Tibial artery (tissue), 4 donors: ENCODE measurements at regions not wholly inside any gene's neighbourhood (a gene's known extent, or its start where the extent isn't known, plus 50 kb on each side); places are given as distances from the start of the nearest gene placed in this dataset.
"Not testable (repeated sequence)": the region's sequence is repeated elsewhere in the genome, so short reads cannot be mapped to it uniquely, and the experiment has no call there.

Experiments
- DNase-seq, 2 donors: peaks; one replicate each; pipeline ENCODE4 v3.0.0-alpha.2; 2019
- H3K27ac ChIP-seq, 2 donors: fragments of 200-600 bp; sonication (generic) in 1 of 2; 1 replicate in 1 of 2; 2 replicates in 1 of 2; pipeline ENCODE4 v1.5.1; 2018 to 2019; ENCODE audit warnings: mild to moderate bottlenecking in 1 of 2
- H3K27me3 ChIP-seq, 2 donors: fragments of 200-600 bp; sonication (generic) in 1 of 2; one replicate each; pipeline versions ENCODE4 v1.5.1 to v1.6.0; 2016 to 2019
- H3K36me3 ChIP-seq, 3 donors: fragments of 200-600 bp; sonication (generic) in 2 of 3; one replicate each; pipeline ENCODE4 v1.5.1; 2016 to 2019; ENCODE audit warnings: mild to moderate bottlenecking in 2 of 3
- H3K4me1 ChIP-seq, 4 donors: fragments of 200-600 bp; sonication (generic) in 2 of 4; 1 replicate in 3 of 4; 2 replicates in 1 of 4; pipeline ENCODE4 v1.5.1; 2016 to 2019
- H3K4me3 ChIP-seq, 2 donors: fragments of 200-600 bp; sonication (generic) in 1 of 2; 1 replicate in 1 of 2; 2 replicates in 1 of 2; pipeline ENCODE4 v1.5.1; 2018 to 2019; ENCODE audit warnings: mild to moderate bottlenecking in 2 of 2
- H3K9me3 ChIP-seq, 3 donors: fragments of 200-600 bp; sonication (generic) in 1 of 3; one replicate each; pipeline ENCODE4 v1.5.1; 2016 to 2019
- intact Hi-C: fragments of 100-400 bp; cut with DNase I; formaldehyde crosslinking; loops from one replicate; pipeline ENCODE4 v1.15.0; 2023; ENCODE audit warnings: low total_unique reads
- TF ChIP-seq, protein P1 (sequence below), 2 experiments: fragments of 200-600 bp in 1 of 2; fragments of 450-650 bp in 1 of 2; IDR thresholded peaks; one replicate each; pipeline ENCODE4 v1.5.1; 2017 to 2019; ENCODE audit warnings: antibody characterized with exemption in 2 of 2, mild to moderate bottlenecking in 1 of 2, moderate library complexity in 1 of 2

DNA sequence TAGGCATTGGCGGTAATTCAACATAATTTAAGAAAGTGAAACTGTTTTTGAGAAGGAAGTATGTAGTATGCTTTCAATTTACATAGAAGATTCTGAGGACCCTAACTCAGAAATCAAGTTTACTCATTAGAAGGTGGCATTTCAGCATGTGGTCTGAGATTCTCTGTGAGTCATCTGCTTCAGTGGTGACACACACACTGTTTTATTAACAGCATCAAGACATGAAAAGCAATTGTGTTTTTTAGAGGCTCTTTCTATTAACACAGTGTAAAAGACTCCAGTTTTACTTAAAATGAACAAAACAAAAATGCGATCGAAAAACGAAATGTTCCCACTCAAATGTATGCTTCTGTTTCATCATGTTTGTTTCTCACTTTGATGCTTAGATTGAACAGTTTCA is 802.1 kb upstream of the SLITRK6 start:
- Histone ChIP-seq H3K27ac (no peak overlapping the region), H3K27me3 (no peaks in the 10 kb centered on the region), H3K9me3 (no peaks in the 10 kb centered on the region), H3K4me1 (no peaks in the 10 kb centered on the region), H3K4me3 (no peak overlapping the region), H3K36me3 (no peaks in the 10 kb centered on the region)
- TF ChIP-seq, protein P1, sequence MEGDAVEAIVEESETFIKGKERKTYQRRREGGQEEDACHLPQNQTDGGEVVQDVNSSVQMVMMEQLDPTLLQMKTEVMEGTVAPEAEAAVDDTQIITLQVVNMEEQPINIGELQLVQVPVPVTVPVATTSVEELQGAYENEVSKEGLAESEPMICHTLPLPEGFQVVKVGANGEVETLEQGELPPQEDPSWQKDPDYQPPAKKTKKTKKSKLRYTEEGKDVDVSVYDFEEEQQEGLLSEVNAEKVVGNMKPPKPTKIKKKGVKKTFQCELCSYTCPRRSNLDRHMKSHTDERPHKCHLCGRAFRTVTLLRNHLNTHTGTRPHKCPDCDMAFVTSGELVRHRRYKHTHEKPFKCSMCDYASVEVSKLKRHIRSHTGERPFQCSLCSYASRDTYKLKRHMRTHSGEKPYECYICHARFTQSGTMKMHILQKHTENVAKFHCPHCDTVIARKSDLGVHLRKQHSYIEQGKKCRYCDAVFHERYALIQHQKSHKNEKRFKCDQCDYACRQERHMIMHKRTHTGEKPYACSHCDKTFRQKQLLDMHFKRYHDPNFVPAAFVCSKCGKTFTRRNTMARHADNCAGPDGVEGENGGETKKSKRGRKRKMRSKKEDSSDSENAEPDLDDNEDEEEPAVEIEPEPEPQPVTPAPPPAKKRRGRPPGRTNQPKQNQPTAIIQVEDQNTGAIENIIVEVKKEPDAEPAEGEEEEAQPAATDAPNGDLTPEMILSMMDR (IDR thresholded peaks at IDR 0.05), result no peak
- no peak for DNase-seq
- intact Hi-C loops, result no loop called here

DNA sequence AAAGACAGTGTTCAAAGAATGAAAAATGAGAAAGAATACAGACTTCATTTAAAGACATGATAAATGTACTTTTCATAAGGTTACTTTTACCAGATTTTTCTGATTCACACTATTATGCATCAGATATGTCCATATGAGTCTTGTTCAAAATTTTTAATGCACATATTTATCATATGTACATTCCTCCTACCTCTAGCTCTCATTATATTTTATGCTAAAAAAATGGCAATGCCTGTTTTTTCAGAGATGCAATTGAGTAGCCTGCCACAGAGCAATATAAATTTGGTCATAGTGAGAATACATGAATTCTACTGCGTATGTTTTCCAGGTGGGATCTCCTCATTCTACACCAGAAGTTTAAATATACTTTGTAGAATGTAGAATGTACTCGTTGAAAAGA is 807.0 kb upstream of the SLITRK6 start:
- no peak overlapping the region for H3K27ac ChIP-seq
- intact Hi-C loops, result no loop called here
- no peak for DNase-seq
- no peaks in the 10 kb centered on the region for H3K27me3 ChIP-seq
- H3K36me3 ChIP-seq, result no peaks in the 10 kb centered on the region
- no peaks in the 10 kb centered on the region for H3K9me3 ChIP-seq
- TF ChIP-seq, protein P1 (IDR thresholded peaks at IDR 0.05), result no peak
- H3K4me1 ChIP-seq, result no peaks in the 10 kb centered on the region
- no peak overlapping the region for H3K4me3 ChIP-seq

DNA sequence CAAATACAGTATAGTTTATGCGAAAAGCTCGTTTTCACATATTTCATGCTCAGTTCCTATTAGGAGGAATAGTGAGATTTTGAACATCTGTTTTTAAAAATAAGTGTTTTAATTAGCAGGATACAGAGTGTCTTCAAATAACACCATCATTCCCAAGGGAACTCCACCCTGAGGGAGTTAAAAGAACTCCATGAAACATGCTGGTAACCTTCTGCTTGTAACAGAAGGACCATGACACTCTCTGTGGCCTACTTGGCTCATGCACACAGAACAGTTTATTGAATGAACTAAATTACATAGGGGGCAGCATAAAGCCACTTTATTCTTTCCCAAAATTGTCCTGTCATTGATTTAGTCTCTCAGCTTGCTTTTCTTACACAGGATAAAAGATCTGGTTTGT is 809.5 kb upstream of the SLITRK6 start:
- H3K4me3 ChIP-seq, result no peak overlapping the region
- TF ChIP-seq, protein P1 (IDR thresholded peaks at IDR 0.05), result no peak
- H3K27ac ChIP-seq, result no peak overlapping the region
- H3K36me3 ChIP-seq, result no peaks in the 10 kb centered on the region
- intact Hi-C loops, result no loop called here
- no peaks in the 10 kb centered on the region for H3K9me3 ChIP-seq
- no peak for DNase-seq
- no peaks in the 10 kb centered on the region for H3K4me1 ChIP-seq
- no peaks in the 10 kb centered on the region for H3K27me3 ChIP-seq

DNA sequence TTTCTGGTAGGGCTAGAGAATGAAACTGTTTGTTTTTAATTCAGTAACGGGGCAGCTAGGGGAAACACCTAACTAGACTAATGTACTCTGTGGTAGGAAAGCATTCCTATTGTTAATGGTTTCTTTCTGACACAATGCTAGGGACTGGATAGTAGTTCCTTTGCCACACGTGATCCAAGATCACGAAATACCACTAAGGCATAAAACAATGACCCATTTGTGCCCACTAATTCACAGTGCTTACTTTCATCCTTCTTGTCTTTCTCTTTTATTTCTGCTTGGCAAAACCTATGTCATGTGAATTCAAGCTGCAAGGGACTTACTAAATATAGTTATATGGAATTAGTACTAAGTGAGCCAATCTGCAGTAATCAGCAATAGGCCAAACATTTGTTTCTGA is 834.1 kb upstream of the SLITRK6 start:
- TF ChIP-seq, protein P1 (IDR thresholded peaks at IDR 0.05), result no peak
- no peak overlapping the region for H3K27ac ChIP-seq
- no peaks in the 10 kb centered on the region for H3K4me1 ChIP-seq
- H3K27me3 ChIP-seq, result no peaks in the 10 kb centered on the region
- H3K36me3 ChIP-seq, result no peaks in the 10 kb centered on the region
- no peak overlapping the region for H3K4me3 ChIP-seq
- intact Hi-C loops, result no loop called here
- no peak for DNase-seq
- no peaks in the 10 kb centered on the region for H3K9me3 ChIP-seq

DNA sequence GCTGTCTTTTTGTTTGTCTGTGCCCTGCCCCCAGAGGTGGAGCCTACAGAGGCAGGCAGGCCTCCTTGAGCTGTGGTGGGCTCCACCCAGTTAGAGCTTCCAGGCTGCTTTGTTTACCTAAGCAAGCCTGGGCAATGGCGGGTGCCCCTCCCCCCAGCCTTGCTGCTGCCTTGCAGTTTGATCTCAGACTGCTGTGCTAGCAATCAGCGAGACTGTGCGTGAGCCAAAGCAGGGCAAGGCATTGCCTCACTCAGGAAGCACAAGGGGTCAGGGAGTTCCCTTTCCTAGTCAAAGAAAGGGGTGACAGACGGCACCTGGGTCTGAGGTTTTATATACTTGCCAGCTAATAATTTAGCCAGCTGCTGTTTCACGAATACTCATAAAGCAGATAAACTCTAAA is 852.0 kb upstream of the SLITRK6 start:
- H3K9me3 ChIP-seq, intact Hi-C loops, H3K27ac ChIP-seq, H3K27me3 ChIP-seq, H3K36me3 ChIP-seq, H3K4me1 ChIP-seq, DNase-seq, H3K4me3 ChIP-seq: not testable (repeated sequence)

DNA sequence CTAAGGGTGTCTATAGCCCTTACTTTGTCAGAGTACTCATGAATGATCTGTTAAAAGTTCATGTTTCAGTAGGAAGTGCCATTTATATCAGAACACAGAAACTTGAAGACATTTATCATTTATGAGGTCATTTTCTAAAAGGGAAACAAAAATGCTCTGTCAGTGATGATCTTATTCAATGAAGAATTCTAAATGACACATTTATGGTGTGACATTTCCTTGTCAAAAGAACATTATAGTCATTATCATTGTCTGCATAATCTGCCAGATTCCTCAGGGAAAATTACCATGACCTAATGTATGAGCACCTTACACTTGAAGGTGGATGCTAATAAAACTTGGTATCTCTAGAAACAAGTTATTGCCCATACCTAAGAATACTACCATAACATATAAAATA is 853.8 kb upstream of the SLITRK6 start:
- H3K27me3 ChIP-seq, result no peaks in the 10 kb centered on the region
- no peak for DNase-seq
- intact Hi-C loops, result no loop called here
- H3K4me1 ChIP-seq, result no peaks in the 10 kb centered on the region
- H3K27ac ChIP-seq, result no peak overlapping the region
- no peak overlapping the region for H3K4me3 ChIP-seq
- H3K36me3 ChIP-seq, result no peaks in the 10 kb centered on the region
- TF ChIP-seq, protein P1 (IDR thresholded peaks at IDR 0.05), result no peak
- no peaks in the 10 kb centered on the region for H3K9me3 ChIP-seq
